ENCODE measurements at regions not wholly inside any gene's neighbourhood (a gene's known extent, or its start where the extent isn't known, plus 50 kb on each side); places are given as distances from the start of the nearest gene placed in this dataset.

DNA sequence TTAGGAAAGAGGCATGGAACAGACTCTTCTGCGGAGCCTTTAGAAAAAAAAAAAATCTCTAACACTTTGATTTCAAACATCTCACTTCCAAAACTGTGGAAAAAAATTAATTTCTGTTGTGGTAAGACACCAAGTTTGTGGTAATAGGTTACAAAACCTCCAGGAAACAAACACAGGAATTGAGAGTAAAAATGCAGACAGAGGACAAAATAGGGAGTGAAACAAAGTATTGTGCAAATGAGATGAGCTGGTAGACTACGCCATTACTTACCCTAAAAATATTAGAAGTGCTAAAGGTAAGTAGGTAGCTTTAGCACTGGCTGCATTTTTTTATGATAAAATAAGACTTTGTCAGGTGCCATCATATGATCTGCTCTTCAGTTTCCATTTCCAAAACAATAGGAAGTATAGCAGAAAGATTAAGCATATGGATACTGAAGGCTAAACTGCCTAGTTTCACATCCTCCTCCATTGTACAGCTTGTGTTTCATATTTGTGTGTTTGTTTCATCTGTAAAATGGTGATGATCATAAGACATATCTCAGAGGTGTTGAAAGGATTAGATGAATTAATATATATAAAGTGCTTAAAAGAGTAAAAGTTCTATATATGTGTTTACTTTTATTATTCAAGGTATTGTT lies 309.2 kb downstream of the NR4A2 start:
- H3K9me3 Mint-ChIP-seq = peaks cover 29% of the 10 kb centered on the region
- H3K4me1 Mint-ChIP-seq (ENCODE audit: low read depth) = no peaks in the 10 kb centered on the region
- TF ChIP-seq, protein P1, sequence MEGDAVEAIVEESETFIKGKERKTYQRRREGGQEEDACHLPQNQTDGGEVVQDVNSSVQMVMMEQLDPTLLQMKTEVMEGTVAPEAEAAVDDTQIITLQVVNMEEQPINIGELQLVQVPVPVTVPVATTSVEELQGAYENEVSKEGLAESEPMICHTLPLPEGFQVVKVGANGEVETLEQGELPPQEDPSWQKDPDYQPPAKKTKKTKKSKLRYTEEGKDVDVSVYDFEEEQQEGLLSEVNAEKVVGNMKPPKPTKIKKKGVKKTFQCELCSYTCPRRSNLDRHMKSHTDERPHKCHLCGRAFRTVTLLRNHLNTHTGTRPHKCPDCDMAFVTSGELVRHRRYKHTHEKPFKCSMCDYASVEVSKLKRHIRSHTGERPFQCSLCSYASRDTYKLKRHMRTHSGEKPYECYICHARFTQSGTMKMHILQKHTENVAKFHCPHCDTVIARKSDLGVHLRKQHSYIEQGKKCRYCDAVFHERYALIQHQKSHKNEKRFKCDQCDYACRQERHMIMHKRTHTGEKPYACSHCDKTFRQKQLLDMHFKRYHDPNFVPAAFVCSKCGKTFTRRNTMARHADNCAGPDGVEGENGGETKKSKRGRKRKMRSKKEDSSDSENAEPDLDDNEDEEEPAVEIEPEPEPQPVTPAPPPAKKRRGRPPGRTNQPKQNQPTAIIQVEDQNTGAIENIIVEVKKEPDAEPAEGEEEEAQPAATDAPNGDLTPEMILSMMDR (IDR thresholded peaks at IDR 0.05) = no peak
- no peaks in the 10 kb centered on the region for H3K36me3 Mint-ChIP-seq (ENCODE audit: low read depth)
- DNase-seq = no peak
- no peak overlapping the region for H3K4me3 Mint-ChIP-seq
- H3K27me3 Mint-ChIP-seq (ENCODE audit: insufficient read depth) = no peaks in the 10 kb centered on the region; the same call in 1 of the 2 replicates
- no peak overlapping the region for H3K27ac Mint-ChIP-seq

- Mint-ChIP-seq H3K4me1 (ENCODE audit: low read depth) (no peaks in the 10 kb centered on the region), H3K4me3 (no peak overlapping the region), H3K9me3 (peaks cover 38% of the 10 kb centered on the region), H3K36me3 (ENCODE audit: low read depth) (no peaks in the 10 kb centered on the region), H3K27ac (no peak overlapping the region), H3K27me3 (ENCODE audit: insufficient read depth) (no peaks in the 10 kb centered on the region; the same call in 1 of the 2 replicates)
- no peak for DNase-seq
- TF ChIP-seq, protein P1 (IDR thresholded peaks at IDR 0.05) = no peak
These were observed 311.1 kb downstream of the NR4A2 start for GRCh38 chr2:156021146-156022040.

DNA sequence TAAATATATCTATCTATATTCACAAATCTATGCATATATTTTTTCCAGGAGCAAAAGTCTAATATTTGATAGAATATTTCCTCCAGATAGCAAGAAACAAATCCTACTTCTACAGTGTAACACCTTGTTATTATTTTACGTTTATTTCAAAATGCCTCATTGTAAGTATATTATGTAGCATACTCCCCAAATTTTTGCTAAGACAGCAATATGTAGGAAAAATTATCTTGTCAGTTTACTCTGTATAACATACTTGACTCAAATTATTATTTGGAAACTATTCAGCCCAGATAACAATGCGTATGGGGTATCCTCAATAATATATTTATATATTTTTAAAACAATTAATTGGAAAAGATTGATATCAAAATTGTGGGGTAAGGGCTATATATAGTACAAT lies 313.2 kb downstream of the NR4A2 start:
- TF ChIP-seq, protein P1 (IDR thresholded peaks at IDR 0.05) = no peak
- Mint-ChIP-seq H3K36me3 (ENCODE audit: low read depth) (no peaks in the 10 kb centered on the region), H3K4me1 (ENCODE audit: low read depth) (no peaks in the 10 kb centered on the region), H3K27ac (no peak overlapping the region), H3K4me3 (no peak overlapping the region), H3K27me3 (ENCODE audit: insufficient read depth) (no peaks in the 10 kb centered on the region), H3K9me3 (peaks cover 34% of the 10 kb centered on the region)
- DNase-seq = no peak

- H3K4me3 Mint-ChIP-seq = no peak overlapping the region
- no peaks in the 10 kb centered on the region for H3K4me1 Mint-ChIP-seq (ENCODE audit: low read depth)
- no peak overlapping the region for H3K27ac Mint-ChIP-seq
- TF ChIP-seq, protein P1 (IDR thresholded peaks at IDR 0.05) = no peak
- no peak for DNase-seq
- no peaks in the 10 kb centered on the region for H3K27me3 Mint-ChIP-seq (ENCODE audit: insufficient read depth)
- peaks cover 35% of the 10 kb centered on the region for H3K9me3 Mint-ChIP-seq
- no peaks in the 10 kb centered on the region for H3K36me3 Mint-ChIP-seq (ENCODE audit: low read depth)
These were observed 315.1 kb downstream of the NR4A2 start for GRCh38 chr2:156017341-156017885.

GRCh38 chr2:156009293-156009692 lies 323.2 kb downstream of the NR4A2 start:
- Mint-ChIP-seq H3K9me3 (peaks cover 35% of the 10 kb centered on the region), H3K27me3 (ENCODE audit: insufficient read depth) (no peaks in the 10 kb centered on the region; the same call in 1 of the 2 replicates), H3K4me3 (no peak overlapping the region), H3K27ac (no peak overlapping the region), H3K4me1 (ENCODE audit: low read depth) (no peaks in the 10 kb centered on the region), H3K36me3 (ENCODE audit: low read depth) (no peaks in the 10 kb centered on the region)
- TF ChIP-seq, protein P1 (IDR thresholded peaks at IDR 0.05) = no peak
- no peak for DNase-seq
